HG03039 (cell line): ENCODE measurements at regions not wholly inside any gene's neighbourhood (a gene's known extent, or its start where the extent isn't known, plus 50 kb on each side); places are given as distances from the start of the nearest gene placed in this dataset.

Experiments used
- ATAC-seq: cut with Tn5 transposase; IDR thresholded peaks from one replicate; pipeline ENCODE4 v1.9.1; 2021; ENCODE audit warnings: mild to moderate bottlenecking, moderate library complexity; ENCODE audit not compliant: unreplicated experiment

GRCh38 chr1:8147956-8148355 lies 121.8 kb upstream of the ERRFI1 start:
- no peak for ATAC-seq

- no peak for ATAC-seq
Observed at GRCh38 chr1:8146257-8146855, 120.2 kb upstream of the ERRFI1 start.

- ATAC-seq = no peak
Observed at GRCh38 chr1:8145545-8146202, 119.6 kb upstream of the ERRFI1 start.

GRCh38 chr1:8144323-8144722 lies 118.2 kb upstream of the ERRFI1 start:
- ATAC-seq = no peak

GRCh38 chr1:8142955-8143629 lies 117.0 kb upstream of the ERRFI1 start:
- ATAC-seq = no peak

- no peak for ATAC-seq
Observed at GRCh38 chr1:8139941-8140340, 113.8 kb upstream of the ERRFI1 start.

GRCh38 chr1:8139383-8139782 lies 113.3 kb upstream of the ERRFI1 start:
- no peak for ATAC-seq

GRCh38 chr1:8138673-8139072 lies 112.6 kb upstream of the ERRFI1 start:
- no peak for ATAC-seq

GRCh38 chr1:8137481-8138244 lies 111.6 kb upstream of the ERRFI1 start:
- no peak for ATAC-seq

- ATAC-seq = no peak
Observed at GRCh38 chr1:8136766-8137165, 110.7 kb upstream of the ERRFI1 start.

- ATAC-seq = no peak
Observed at GRCh38 chr1:8135250-8135649, 109.1 kb upstream of the ERRFI1 start.

- no peak for ATAC-seq
Observed at GRCh38 chr1:8134546-8135235, 108.6 kb upstream of the ERRFI1 start.

- ATAC-seq = no peak
Observed at GRCh38 chr1:8133657-8134430, 107.7 kb upstream of the ERRFI1 start.

- no peak for ATAC-seq
Observed at GRCh38 chr1:8133190-8133589, 107.1 kb upstream of the ERRFI1 start.

GRCh38 chr1:8127171-8127641 lies 101.1 kb upstream of the ERRFI1 start:
- no peak for ATAC-seq

- no peak for ATAC-seq
Observed at GRCh38 chr1:8122477-8123407, 96.6 kb upstream of the ERRFI1 start.

GRCh38 chr1:8122160-8122476 lies 96.0 kb upstream of the ERRFI1 start:
- no peak for ATAC-seq

GRCh38 chr1:8121261-8122159 lies 95.4 kb upstream of the ERRFI1 start:
- ATAC-seq = no peak
